Transverse colon (tissue), 3 donors: ENCODE measurements at regions not wholly inside any gene's neighbourhood (a gene's known extent, or its start where the extent isn't known, plus 50 kb on each side); places are given as distances from the start of the nearest gene placed in this dataset.

ENCODE experiments used
- POLR2A ChIP-seq: fragments of 450-650 bp; IDR thresholded peaks from one replicate; pipeline ENCODE4 v1.6.1; 2016; ENCODE audit warnings: antibody characterized with exemption, mild to moderate bottlenecking, moderate library complexity
- TF ChIP-seq, protein P1 (sequence below), 5 experiments: fragments of 200-600 bp in 3 of 5; fragments of 450-650 bp in 2 of 5; sonication (generic) in 3 of 5; IDR thresholded peaks; 1 replicate in 2 of 5; 2 replicates in 3 of 5; pipeline ENCODE4 v1.5.1; 2016 to 2017; ENCODE audit warnings: antibody characterized with exemption in 5 of 5, inconsistent platforms in 3 of 5, mild to moderate bottlenecking in 2 of 5, moderate library complexity in 1 of 5

DNA sequence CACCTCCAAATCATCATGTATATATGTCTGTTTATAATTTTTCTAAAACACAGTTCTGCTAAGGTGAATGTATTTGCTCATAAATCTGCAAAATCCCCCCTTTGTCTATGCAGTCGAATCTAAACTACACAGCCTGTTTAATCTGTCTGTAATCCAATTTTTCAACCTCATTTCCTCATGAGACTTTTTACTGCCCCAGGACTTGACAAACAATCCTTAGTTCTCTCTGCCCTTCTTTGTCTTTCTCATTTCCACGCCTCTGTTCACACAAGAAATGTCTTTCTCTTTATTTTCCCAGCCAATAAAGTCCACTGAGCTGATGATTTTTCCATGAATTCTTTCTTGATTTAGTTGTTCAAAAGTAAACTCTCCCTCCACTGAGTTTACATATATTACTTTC, 1154.3 kb downstream of the FAM181B start:
- TF ChIP-seq, protein P1, sequence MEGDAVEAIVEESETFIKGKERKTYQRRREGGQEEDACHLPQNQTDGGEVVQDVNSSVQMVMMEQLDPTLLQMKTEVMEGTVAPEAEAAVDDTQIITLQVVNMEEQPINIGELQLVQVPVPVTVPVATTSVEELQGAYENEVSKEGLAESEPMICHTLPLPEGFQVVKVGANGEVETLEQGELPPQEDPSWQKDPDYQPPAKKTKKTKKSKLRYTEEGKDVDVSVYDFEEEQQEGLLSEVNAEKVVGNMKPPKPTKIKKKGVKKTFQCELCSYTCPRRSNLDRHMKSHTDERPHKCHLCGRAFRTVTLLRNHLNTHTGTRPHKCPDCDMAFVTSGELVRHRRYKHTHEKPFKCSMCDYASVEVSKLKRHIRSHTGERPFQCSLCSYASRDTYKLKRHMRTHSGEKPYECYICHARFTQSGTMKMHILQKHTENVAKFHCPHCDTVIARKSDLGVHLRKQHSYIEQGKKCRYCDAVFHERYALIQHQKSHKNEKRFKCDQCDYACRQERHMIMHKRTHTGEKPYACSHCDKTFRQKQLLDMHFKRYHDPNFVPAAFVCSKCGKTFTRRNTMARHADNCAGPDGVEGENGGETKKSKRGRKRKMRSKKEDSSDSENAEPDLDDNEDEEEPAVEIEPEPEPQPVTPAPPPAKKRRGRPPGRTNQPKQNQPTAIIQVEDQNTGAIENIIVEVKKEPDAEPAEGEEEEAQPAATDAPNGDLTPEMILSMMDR (IDR thresholded peaks at IDR 0.05), result no peak
- no peak for TF ChIP-seq POLR2A
